T47D (cell line): ENCODE measurements at regions not wholly inside any gene's neighbourhood (a gene's known extent, or its start where the extent isn't known, plus 50 kb on each side); places are given as distances from the start of the nearest gene placed in this dataset.
"Not testable (repeated sequence)": the region's sequence is repeated elsewhere in the genome, so short reads cannot be mapped to it uniquely, and the experiment has no call there.

Experiments used
- DNase-seq, 2 experiments: peaks; one replicate each; pipeline versions ENCODE4 v3.0.0 to v3.0.0-alpha.2; 2011 to 2012; ENCODE audit warnings: low read depth in 1 of 2, low spot score in 1 of 2
- JUND ChIP-seq: IDR thresholded peaks from 2 replicates; pipeline ENCODE4 v1.6.1; 2012; ENCODE audit warnings: low read depth
- in situ Hi-C: cut with HindIII; loops from 2 replicates; pipeline ENCODE4 v1.10.0; 2016; ENCODE audit warnings: low sequenced_read_pairs, low pct_unique_long_range_greater_than_20kb

- in situ Hi-C loops = no loop called here
Measured at GRCh38 chr2:174681099-174682006, 82.9 kb downstream of the CHRNA1 start.

DNA sequence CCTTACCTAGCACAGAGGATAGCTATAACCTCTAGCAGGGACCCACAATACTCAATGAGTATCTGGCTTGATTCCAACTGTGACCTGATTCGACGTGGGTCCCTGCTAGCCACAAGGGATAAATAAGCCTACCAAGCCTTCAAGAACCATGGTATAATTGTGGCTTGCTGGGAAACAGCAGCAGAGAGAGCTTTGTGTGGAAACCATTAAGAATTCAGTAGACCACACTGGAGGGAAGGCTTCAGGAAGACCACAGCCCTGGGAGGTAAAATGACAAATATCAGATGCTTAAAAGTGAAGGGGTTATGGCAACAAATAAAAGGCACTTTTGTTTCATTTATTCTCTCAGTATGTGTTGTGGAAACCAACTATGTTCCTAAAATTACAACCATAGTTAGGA, 82.6 kb upstream of the WIPF1 start:
- TF ChIP-seq JUND = no peak
- DNase-seq = no peak
- in situ Hi-C loops = no loop called here

More at GRCh38 chr2:174681099-174682006, 82.9 kb downstream of the CHRNA1 start:
- no peak for TF ChIP-seq JUND
- peak in 1 of 2 experiments; percentile 9 for DNase-seq

GRCh38 chr2:174678395-174678794, 80.8 kb upstream of the WIPF1 start:
- no peak for TF ChIP-seq JUND
- in situ Hi-C loops = no loop called here
- no peak for DNase-seq

DNA sequence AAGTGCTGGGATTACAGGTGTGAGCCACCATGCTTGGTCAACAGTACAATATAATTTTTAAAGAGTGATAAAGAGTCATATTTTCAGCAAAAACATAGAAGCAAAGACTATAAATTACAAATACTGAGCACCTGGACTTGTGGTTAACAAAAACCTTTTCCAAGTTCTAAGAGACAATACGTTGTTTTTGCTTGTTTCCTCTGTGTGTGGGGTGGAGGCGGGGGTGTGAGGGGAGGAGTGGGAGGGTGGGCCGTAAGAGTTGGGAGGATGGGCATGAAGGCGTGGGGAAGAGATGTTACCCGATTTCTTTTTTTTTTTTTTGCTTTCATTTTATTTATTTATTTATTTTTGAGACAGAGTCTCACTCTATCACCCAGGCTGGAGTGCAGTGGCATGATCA, 78.0 kb upstream of the WIPF1 start:
- no peak for DNase-seq
- in situ Hi-C loops = no loop called here
- no peak for TF ChIP-seq JUND

DNA sequence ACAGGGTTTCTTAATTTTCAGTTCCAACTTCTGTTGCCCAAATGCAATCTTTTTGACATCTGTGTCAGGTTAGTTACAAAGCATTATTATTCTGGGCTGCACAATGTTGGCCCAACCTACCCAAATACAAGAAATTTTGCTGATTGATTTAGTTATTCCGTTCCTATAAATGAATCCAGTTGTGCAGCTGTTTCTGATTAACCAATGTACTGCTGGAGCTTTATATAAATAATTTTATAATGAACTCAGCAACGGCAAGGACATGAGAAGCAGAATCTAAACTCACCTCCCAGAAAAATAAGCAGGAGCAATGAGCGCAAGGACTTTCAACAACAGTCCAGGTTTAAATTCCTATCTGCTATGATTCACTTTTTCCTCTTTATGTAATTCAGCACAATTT, 76.3 kb upstream of the WIPF1 start:
- no peak for TF ChIP-seq JUND
- no peak for DNase-seq
- in situ Hi-C loops = no loop called here

GRCh38 chr2:174673440-174673839, 75.8 kb upstream of the WIPF1 start:
- no peak for DNase-seq
- TF ChIP-seq JUND = no peak
- in situ Hi-C loops = no loop called here

DNA sequence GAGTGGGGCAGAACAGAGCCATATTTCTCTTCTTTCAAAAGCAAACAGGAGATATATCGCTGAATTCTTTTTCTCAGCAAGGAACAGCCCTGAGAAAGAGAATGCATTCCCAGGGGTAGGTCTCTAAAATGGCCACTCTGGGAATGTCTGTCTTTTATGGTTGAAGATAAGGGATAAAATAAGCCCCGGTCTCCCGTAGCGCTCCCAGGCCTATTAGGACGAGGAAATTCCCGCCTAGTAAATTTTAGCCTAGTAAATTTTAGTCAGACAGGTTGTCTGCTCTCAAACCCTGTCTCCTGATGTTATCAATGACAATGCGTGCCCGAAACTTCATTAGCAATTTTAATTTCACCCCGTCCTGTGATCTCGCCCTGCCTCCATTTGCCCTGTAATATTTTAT, 73.9 kb upstream of the WIPF1 start:
- in situ Hi-C loops = not testable (repeated sequence)

DNA sequence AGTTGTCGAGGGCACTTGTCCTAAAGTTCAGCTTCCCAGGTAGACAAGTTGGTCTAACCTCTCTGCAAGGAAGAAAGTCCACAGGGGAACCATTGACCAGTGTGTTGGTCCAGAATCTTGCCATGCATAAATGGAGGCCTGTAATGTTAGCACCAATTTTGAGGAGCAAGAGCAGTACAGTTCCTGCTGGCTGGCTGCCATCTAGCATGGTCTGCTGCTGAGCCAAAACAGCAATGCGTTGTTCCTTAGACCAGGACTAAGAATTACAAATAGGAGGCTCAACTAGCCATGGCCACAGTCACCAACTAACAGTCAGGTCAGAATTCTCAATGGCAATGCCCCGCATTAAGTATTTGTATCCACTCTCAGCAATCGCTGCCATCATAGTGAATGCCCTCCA, 72.8 kb upstream of the WIPF1 start:
- no peak for TF ChIP-seq JUND
- in situ Hi-C loops = no loop called here
- DNase-seq = no peak

More for the DNA sequence above, 73.9 kb upstream of the WIPF1 start:
- DNase-seq = not testable (repeated sequence)

DNA sequence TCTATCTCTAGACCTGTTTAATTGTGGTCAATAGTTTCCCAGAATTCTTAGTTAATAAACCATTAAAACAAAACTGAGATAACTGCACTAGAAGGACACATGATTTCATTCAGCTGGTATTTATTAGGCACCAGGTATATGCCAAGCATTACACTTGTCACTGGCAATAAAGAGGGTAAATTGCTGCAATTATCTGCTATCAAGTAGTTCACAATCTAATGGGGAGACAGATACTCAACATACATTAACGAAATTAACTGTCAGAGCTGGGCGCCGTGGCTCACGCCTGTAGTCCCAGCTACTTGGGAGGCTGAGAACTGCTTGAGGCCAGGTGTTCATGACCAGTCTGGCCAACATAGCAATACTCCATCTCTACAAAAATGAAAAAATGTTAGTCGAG, 71.7 kb upstream of the WIPF1 start:
- in situ Hi-C loops = no loop called here
- no peak for TF ChIP-seq JUND
- no peak for DNase-seq

- TF ChIP-seq JUND = no peak
- in situ Hi-C loops = no loop called here
Measured at GRCh38 chr2:174668075-174668474, 70.5 kb upstream of the WIPF1 start.

DNA sequence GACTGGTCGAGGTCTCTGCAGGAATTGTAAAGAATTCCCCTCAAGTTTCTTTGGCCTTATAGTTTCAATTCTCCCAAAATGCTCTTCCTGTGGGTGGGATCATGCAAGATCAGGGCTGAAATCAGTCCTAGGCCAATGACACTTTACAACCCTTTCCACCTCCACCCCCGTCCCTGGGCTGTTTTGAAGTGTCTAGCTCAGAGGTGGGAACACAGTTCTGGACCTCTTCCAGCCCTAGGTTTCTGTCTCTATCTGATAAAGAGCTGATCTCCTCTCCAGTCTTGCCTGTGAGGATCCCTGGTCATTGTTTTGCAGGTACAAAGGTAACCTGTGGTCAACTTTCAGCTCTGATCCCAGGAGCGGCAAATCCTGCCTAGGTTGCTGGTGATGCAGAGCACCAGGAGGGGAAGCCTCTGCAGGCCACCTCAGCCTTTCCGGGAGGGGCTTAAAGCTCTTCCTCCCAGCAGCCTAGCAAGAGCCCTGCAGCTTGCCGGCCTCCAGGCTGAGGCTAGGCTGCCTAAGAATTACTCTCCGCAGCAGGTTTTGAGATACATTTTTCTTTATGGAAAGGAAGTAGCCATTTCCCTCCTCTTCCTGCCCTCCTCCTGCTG, 69.8 kb upstream of the WIPF1 start:
- no peak for TF ChIP-seq JUND
- no peak for DNase-seq
- in situ Hi-C loops = no loop called here

More at GRCh38 chr2:174668075-174668474, 70.5 kb upstream of the WIPF1 start:
- no peak for DNase-seq

- TF ChIP-seq JUND = no peak
- no peak for DNase-seq
- in situ Hi-C loops = no loop called here
Measured at GRCh38 chr2:174666845-174667244, 69.2 kb upstream of the WIPF1 start.

GRCh38 chr2:174666312-174666711, 68.7 kb upstream of the WIPF1 start:
- peak in 1 of 2 experiments; percentile 36 for DNase-seq
- no peak for TF ChIP-seq JUND
- in situ Hi-C loops = no loop called here
